ENCODE measurements at regions not wholly inside any gene's neighbourhood (a gene's known extent, or its start where the extent isn't known, plus 50 kb on each side); places are given as distances from the start of the nearest gene placed in this dataset.

- TF ChIP-seq CTCF (IDR thresholded peaks at IDR 0.05 in 4 of 5, conservative IDR thresholded peaks at IDR 0.05 in 1 of 5) (no peak), POLR2A (IDR thresholded peaks at IDR 0.05) (no peak)
These were observed 591.9 kb downstream of the LRRC70 start for GRCh38 chr5:63170486-63170885.
